ENCODE measurements at regions not wholly inside any gene's neighbourhood (a gene's known extent, or its start where the extent isn't known, plus 50 kb on each side); places are given as distances from the start of the nearest gene placed in this dataset.

- H3K4me3 ChIP-seq (ENCODE audit: low read depth, poor library complexity, severe bottlenecking), result no peak overlapping the region
- TF ChIP-seq CTCF (IDR thresholded peaks at IDR 0.05), result no peak
- TF ChIP-seq POLR2A (IDR thresholded peaks at IDR 0.05), result no peak
- 96 to 98% methylated on average over 5 of the region's 5 CpGs for WGBS, 2 donors
- no peak for DNase-seq (ENCODE audit: low spot score in 2 of 2)
- intact Hi-C loops (cut with DNase I; ENCODE audit: low total_unique reads), result no loop called here
Measured at GRCh38 chr15:38724827-38725226, 160.2 kb upstream of the RASGRP1 start.

GRCh38 chr15:38726187-38726586 is 161.6 kb upstream of the RASGRP1 start:
- TF ChIP-seq POLR2A (IDR thresholded peaks at IDR 0.05) (no peak), CTCF (IDR thresholded peaks at IDR 0.05) (no peak)
- intact Hi-C loops (cut with DNase I; ENCODE audit: low total_unique reads), result no loop called here
- no peak for DNase-seq (ENCODE audit: low spot score in 2 of 2)
- H3K4me3 ChIP-seq (ENCODE audit: low read depth, poor library complexity, severe bottlenecking), result no peak overlapping the region
- WGBS, 2 donors, result 72 to 88% methylated on average over 1 of the region's 1 CpG

- no peak for DNase-seq (ENCODE audit: low spot score in 2 of 2)
- intact Hi-C loops (cut with DNase I; ENCODE audit: low total_unique reads), result loop anchor here (10.0 kb wide), 1 partner anchor 631 kb away; no protein-coding TSS in a partner anchor
- TF ChIP-seq POLR2A (IDR thresholded peaks at IDR 0.05) (no peak), CTCF (IDR thresholded peaks at IDR 0.05) (no peak)
- no peak overlapping the region for H3K4me3 ChIP-seq (ENCODE audit: low read depth, poor library complexity, severe bottlenecking)
Measured at GRCh38 chr15:38733331-38733730, 168.7 kb upstream of the RASGRP1 start.

GRCh38 chr15:38740206-38740605 is 175.6 kb upstream of the RASGRP1 start:
- no peak overlapping the region for H3K4me3 ChIP-seq (ENCODE audit: low read depth, poor library complexity, severe bottlenecking)
- DNase-seq (ENCODE audit: low spot score in 2 of 2), result no peak
- intact Hi-C loops (cut with DNase I; ENCODE audit: low total_unique reads), result no loop called here
- 75% methylated on average over 5 of the region's 5 CpGs for WGBS, 2 donors
- TF ChIP-seq POLR2A (IDR thresholded peaks at IDR 0.05) (no peak), CTCF (IDR thresholded peaks at IDR 0.05) (no peak)

- TF ChIP-seq POLR2A (IDR thresholded peaks at IDR 0.05) (no peak), CTCF (IDR thresholded peaks at IDR 0.05) (no peak)
- 80 to 90% methylated on average over 3 of the region's 3 CpGs for WGBS, 2 donors
- intact Hi-C loops (cut with DNase I; ENCODE audit: low total_unique reads), result no loop called here
- no peak for DNase-seq (ENCODE audit: low spot score in 2 of 2)
- H3K4me3 ChIP-seq (ENCODE audit: low read depth, poor library complexity, severe bottlenecking), result no peak overlapping the region
Measured at GRCh38 chr15:38743147-38743546, 178.5 kb upstream of the RASGRP1 start.

- WGBS, 2 donors, result 65 to 66% methylated on average over 1 of the region's 1 CpG
- TF ChIP-seq POLR2A (IDR thresholded peaks at IDR 0.05), result no peak
- no peak for TF ChIP-seq CTCF (IDR thresholded peaks at IDR 0.05)
- DNase-seq (ENCODE audit: low spot score in 2 of 2), result no peak
- H3K4me3 ChIP-seq (ENCODE audit: low read depth, poor library complexity, severe bottlenecking), result no peak overlapping the region
- intact Hi-C loops (cut with DNase I; ENCODE audit: low total_unique reads), result no loop called here
Measured at GRCh38 chr15:38745126-38745525, 180.5 kb upstream of the RASGRP1 start.

All from lower leg skin (tissue), 4 donors.